ENCODE measurements at regions not wholly inside any gene's neighbourhood (a gene's known extent, or its start where the extent isn't known, plus 50 kb on each side); places are given as distances from the start of the nearest gene placed in this dataset.

- Histone ChIP-seq H3K4me3 (no peak overlapping the region), H3K79me2 (no peaks in the 10 kb centered on the region), H3K4me2 (peak overlapping the region; percentile 47), H3K27me3 (no peaks in the 10 kb centered on the region), H3K27ac (peak overlapping the region; percentile 66), H2AFZ (no peak overlapping the region), H3K9me2 (replicated peaks; ENCODE audit: insufficient read depth) (no peaks in the 10 kb centered on the region), H3K36me3 (replicated peaks; ENCODE audit: insufficient read depth, low read depth) (no peaks in the 10 kb centered on the region), H4K20me1 (ENCODE audit: insufficient read depth, poor library complexity, severe bottlenecking) (no peaks in the 10 kb centered on the region), H3K9me3 (ENCODE audit: low read depth) (no peaks in the 10 kb centered on the region), H3K4me1 (ENCODE audit: insufficient read depth) (peaks cover 5% of the 10 kb centered on the region)
- 84% methylated on average over 14 of the region's 14 CpGs for WGBS (ENCODE audit: low lambda C conversion rate, missing lambda C conversion rate)
- DNase-seq (ENCODE audit: low spot score), result peak; percentile 57
- TF ChIP-seq EZH2 (IDR thresholded peaks at IDR 0.05; ENCODE audit: borderline replicate concordance) (no peak), EZH2phosphoT487 (IDR thresholded peaks at IDR 0.05; ENCODE audit: low read depth, severe bottlenecking, unreplicated experiment) (no peak), CTCF (IDR thresholded peaks at IDR 0.05; ENCODE audit: poor library complexity) (no peak)
Observed at GRCh38 chr13:53138376-53139036, 109.9 kb downstream of the OLFM4 start.

- no peak overlapping the region for H3K27ac ChIP-seq
- no peaks in the 10 kb centered on the region for H3K9me2 ChIP-seq (replicated peaks; ENCODE audit: insufficient read depth)
- no peak for DNase-seq (ENCODE audit: low spot score)
- no peak overlapping the region for H2AFZ ChIP-seq
- TF ChIP-seq EZH2 (IDR thresholded peaks at IDR 0.05; ENCODE audit: borderline replicate concordance), result no peak
- TF ChIP-seq CTCF (IDR thresholded peaks at IDR 0.05; ENCODE audit: poor library complexity), result no peak
- TF ChIP-seq EZH2phosphoT487 (IDR thresholded peaks at IDR 0.05; ENCODE audit: low read depth, severe bottlenecking, unreplicated experiment), result no peak
- no peak overlapping the region for H3K4me3 ChIP-seq
- H3K4me1 ChIP-seq (ENCODE audit: insufficient read depth), result peaks cover 5% of the 10 kb centered on the region
- H3K27me3 ChIP-seq, result no peaks in the 10 kb centered on the region
- no peak overlapping the region for H3K4me2 ChIP-seq
- WGBS (ENCODE audit: low lambda C conversion rate, missing lambda C conversion rate), result 51% methylated on average over 3 of the region's 3 CpGs
- no peaks in the 10 kb centered on the region for H4K20me1 ChIP-seq (ENCODE audit: insufficient read depth, poor library complexity, severe bottlenecking)
- H3K79me2 ChIP-seq, result no peaks in the 10 kb centered on the region
- no peaks in the 10 kb centered on the region for H3K36me3 ChIP-seq (replicated peaks; ENCODE audit: insufficient read depth, low read depth)
- no peaks in the 10 kb centered on the region for H3K9me3 ChIP-seq (ENCODE audit: low read depth)
Observed at GRCh38 chr13:53141336-53141735, 112.7 kb downstream of the OLFM4 start.

- H3K4me2 ChIP-seq, result no peak overlapping the region
Observed at GRCh38 chr13:53142306-53142705, 113.7 kb downstream of the OLFM4 start.

More at GRCh38 chr13:53142306-53142705, 113.7 kb downstream of the OLFM4 start:
- no peak overlapping the region for H2AFZ ChIP-seq
- H3K36me3 ChIP-seq (replicated peaks; ENCODE audit: insufficient read depth, low read depth), result no peaks in the 10 kb centered on the region
- no peaks in the 10 kb centered on the region for H3K79me2 ChIP-seq
- TF ChIP-seq CTCF (IDR thresholded peaks at IDR 0.05; ENCODE audit: poor library complexity), result no peak
- no peak for TF ChIP-seq EZH2 (IDR thresholded peaks at IDR 0.05; ENCODE audit: borderline replicate concordance)
- no peak for TF ChIP-seq EZH2phosphoT487 (IDR thresholded peaks at IDR 0.05; ENCODE audit: low read depth, severe bottlenecking, unreplicated experiment)
- 78% methylated on average over 5 of the region's 5 CpGs for WGBS (ENCODE audit: low lambda C conversion rate, missing lambda C conversion rate)
- no peak overlapping the region for H3K27ac ChIP-seq
- H3K4me3 ChIP-seq, result no peak overlapping the region
- H3K27me3 ChIP-seq, result no peaks in the 10 kb centered on the region
- H3K9me2 ChIP-seq (replicated peaks; ENCODE audit: insufficient read depth), result no peaks in the 10 kb centered on the region
- H4K20me1 ChIP-seq (ENCODE audit: insufficient read depth, poor library complexity, severe bottlenecking), result no peaks in the 10 kb centered on the region
- no peak for DNase-seq (ENCODE audit: low spot score)
- peaks cover 5% of the 10 kb centered on the region for H3K4me1 ChIP-seq (ENCODE audit: insufficient read depth)
- H3K9me3 ChIP-seq (ENCODE audit: low read depth), result no peaks in the 10 kb centered on the region
